HepG2 (cell line): ENCODE measurements at regions not wholly inside any gene's neighbourhood (a gene's known extent, or its start where the extent isn't known, plus 50 kb on each side); places are given as distances from the start of the nearest gene placed in this dataset.

ENCODE experiments used
- CEBPG ChIP-seq: IDR thresholded peaks from 2 replicates; pipeline ENCODE4 v1.6.1; 2016
- CTCF ChIP-seq: sonication (generic); formaldehyde crosslinking; IDR thresholded peaks from 2 replicates; pipeline ENCODE4 v1.5.0; 2020; ENCODE audit warnings: mild to moderate bottlenecking, missing genetic modification reagents, moderate library complexity
- EZH2 ChIP-seq: conservative IDR thresholded peaks from 2 replicates; pipeline ENCODE4 v1.6.1; 2012; ENCODE audit warnings: mild to moderate bottlenecking, low read depth, low read length, moderate library complexity
- HMGA1 ChIP-seq: sonication (generic); formaldehyde crosslinking; conservative IDR thresholded peaks from 2 replicates; pipeline ENCODE4 v1.4.0; 2020; ENCODE audit warnings: missing genetic modification reagents
- HNRNPUL1 ChIP-seq: fragments of 200-400 bp; formaldehyde crosslinking; IDR thresholded peaks from 2 replicates; pipeline ENCODE4 v1.6.1; 2017; ENCODE audit warnings: low read depth, mild to moderate bottlenecking, low read length, moderate library complexity
- MTA1 ChIP-seq: sonication (generic); formaldehyde crosslinking; IDR thresholded peaks from 2 replicates; pipeline ENCODE4 v1.4.0; 2020; ENCODE audit warnings: missing genetic modification reagents, mild to moderate bottlenecking, borderline replicate concordance
- POLR2A ChIP-seq, 2 experiments: IDR thresholded peaks; 2 replicates each; pipeline ENCODE4 v1.6.1; 2011; ENCODE audit warnings: low read depth in 2 of 2, low read length in 2 of 2, mild to moderate bottlenecking in 1 of 2, moderate library complexity in 1 of 2; ENCODE audit not compliant: insufficient read depth in 1 of 2
- POLR2AphosphoS5 ChIP-seq: IDR thresholded peaks from 2 replicates; pipeline ENCODE4 v1.6.1; 2012; ENCODE audit warnings: low read depth, low read length
- UBTF ChIP-seq: sonication (generic); formaldehyde crosslinking; IDR thresholded peaks from 2 replicates; pipeline ENCODE4 v1.4.0; 2020; ENCODE audit warnings: mild to moderate bottlenecking, missing genetic modification reagents
- ZZZ3 ChIP-seq: sonication (generic); formaldehyde crosslinking; IDR thresholded peaks from 2 replicates; pipeline ENCODE4 v1.4.0; 2020; ENCODE audit warnings: missing genetic modification reagents, mild to moderate bottlenecking, borderline replicate concordance

GRCh38 chr3:132841621-132842020 is 119.4 kb upstream of the NPHP3 start:
- TF ChIP-seq HNRNPUL1 (no peak), CTCF (CRISPR knock-in tag) (no peak), EZH2 (no peak), MTA1 (CRISPR knock-in tag) (no peak), UBTF (no peak), POLR2AphosphoS5 (no peak), HMGA1 (no peak), CEBPG (CRISPR knock-in tag) (no peak), POLR2A (IDR thresholded peaks at IDR 0.05; ENCODE audit: insufficient read depth in 1 of 2, low read depth in 2 of 2, low read length in 2 of 2) (no peak), ZZZ3 (CRISPR knock-in tag) (no peak)
